ENCODE measurements at regions not wholly inside any gene's neighbourhood (a gene's known extent, or its start where the extent isn't known, plus 50 kb on each side); places are given as distances from the start of the nearest gene placed in this dataset. TPM values are rescaled to one million over a fixed set of nuclear protein-coding genes. Genes with fewer than 3 reads are reported as not detected.

GRCh38 chr11:30172883-30173311, 57.9 kb upstream of the FSHB start:
- 8 to 10% methylated on average over 3 of the region's 3 CpGs for WGBS, 2 experiments (ENCODE audit: low coverage in 1 of 2, low lambda C conversion rate in 2 of 2, missing lambda C conversion rate in 2 of 2)
- in situ Hi-C loops (cut with MboI), result no loop called here

GRCh38 chr11:30174265-30175020, 56.4 kb upstream of the FSHB start:
- no peak overlapping the region for H3K9ac ChIP-seq
- TF ChIP-seq EZH2 (IDR thresholded peaks at IDR 0.05; ENCODE audit: insufficient read depth, poor library complexity, severe bottlenecking) (no peak), EZH2phosphoT487 (IDR thresholded peaks at IDR 0.05; ENCODE audit: insufficient read depth, low read depth) (no peak)
- no peaks in the 10 kb centered on the region for H3K27me3 ChIP-seq (replicated peaks; ENCODE audit: insufficient read depth)
- 13 to 20% methylated on average over 2 of the region's 2 CpGs for WGBS, 2 experiments (ENCODE audit: low coverage in 1 of 2, low lambda C conversion rate in 2 of 2, missing lambda C conversion rate in 2 of 2)
- H3K9me3 ChIP-seq (ENCODE audit: low read depth), result no peaks in the 10 kb centered on the region
- H3K4me2 ChIP-seq (ENCODE audit: unreplicated experiment), result no peak overlapping the region
- no peak overlapping the region for H2AFZ ChIP-seq
- no peak overlapping the region for H3K27ac ChIP-seq
- no peak overlapping the region for H3K4me3 ChIP-seq
- H3K4me1 ChIP-seq (ENCODE audit: insufficient read depth), result no peaks in the 10 kb centered on the region
- in situ Hi-C loops (cut with MboI), result no loop called here
- no peaks in the 10 kb centered on the region for H3F3A ChIP-seq (ENCODE audit: insufficient read depth)
- no peak for DNase-seq
- H3K79me2 ChIP-seq (ENCODE audit: insufficient read depth), result no peaks in the 10 kb centered on the region
- no peaks in the 10 kb centered on the region for H3K9me2 ChIP-seq (ENCODE audit: insufficient read depth)
- no peaks in the 10 kb centered on the region for H4K20me1 ChIP-seq (ENCODE audit: insufficient read depth)
- no peaks in the 10 kb centered on the region for H3K36me3 ChIP-seq (ENCODE audit: low read depth)

More at GRCh38 chr11:30172883-30173311, 57.9 kb upstream of the FSHB start:
- no peak overlapping the region for H3K9ac ChIP-seq
- H3K9me2 ChIP-seq (ENCODE audit: insufficient read depth), result no peaks in the 10 kb centered on the region
- H3K4me2 ChIP-seq (ENCODE audit: unreplicated experiment), result no peak overlapping the region
- H3K9me3 ChIP-seq (ENCODE audit: low read depth), result no peaks in the 10 kb centered on the region
- H3K27ac ChIP-seq, result no peak overlapping the region
- no peaks in the 10 kb centered on the region for H3K4me1 ChIP-seq (ENCODE audit: insufficient read depth)
- H3K79me2 ChIP-seq (ENCODE audit: insufficient read depth), result no peaks in the 10 kb centered on the region
- DNase-seq, result no peak
- no peaks in the 10 kb centered on the region for H3K36me3 ChIP-seq (ENCODE audit: low read depth)
- no peak overlapping the region for H3K4me3 ChIP-seq
- no peaks in the 10 kb centered on the region for H4K20me1 ChIP-seq (ENCODE audit: insufficient read depth)
- H3F3A ChIP-seq (ENCODE audit: insufficient read depth), result no peaks in the 10 kb centered on the region
- no peaks in the 10 kb centered on the region for H3K27me3 ChIP-seq (replicated peaks; ENCODE audit: insufficient read depth)
- TF ChIP-seq EZH2phosphoT487 (IDR thresholded peaks at IDR 0.05; ENCODE audit: insufficient read depth, low read depth), result no peak
- no peak for TF ChIP-seq EZH2 (IDR thresholded peaks at IDR 0.05; ENCODE audit: insufficient read depth, poor library complexity, severe bottlenecking)
- no peak overlapping the region for H2AFZ ChIP-seq

Small RNA genes in the stretch of these regions (small RNA-seq; reads per million reads assigned to genes)
- not detected for gene AL358944.1 (ENCODE audit: low read depth, low replicate concordance)
